ENCODE measurements at regions not wholly inside any gene's neighbourhood (a gene's known extent, or its start where the extent isn't known, plus 50 kb on each side); places are given as distances from the start of the nearest gene placed in this dataset.

GRCh38 chr7:42351316-42351935 is 114.4 kb upstream of the GLI3 start:
- intact Hi-C loops (cut with DNase I; ENCODE audit: low total_unique reads) = no loop called here
- Histone ChIP-seq H3K27ac (no peak overlapping the region), H3K4me1 (no peaks in the 10 kb centered on the region), H3K4me3 (no peak overlapping the region), H3K27me3 (no peaks in the 10 kb centered on the region), H3K9me3 (no peaks in the 10 kb centered on the region), H3K36me3 (ENCODE audit: low read depth, missing control alignments) (no peaks in the 10 kb centered on the region)
- TF ChIP-seq POLR2A (IDR thresholded peaks at IDR 0.05) = no peak
- no peak for TF ChIP-seq CTCF (IDR thresholded peaks at IDR 0.05)
- 59 to 75% methylated on average over 5 of the region's 5 CpGs for WGBS, 2 donors
- DNase-seq = no peak

GRCh38 chr7:42350801-42351200 is 113.8 kb upstream of the GLI3 start:
- WGBS, 2 donors = 62 to 73% methylated on average over 2 of the region's 2 CpGs
- Histone ChIP-seq H3K36me3 (ENCODE audit: low read depth, missing control alignments) (no peaks in the 10 kb centered on the region), H3K27ac (no peak overlapping the region), H3K4me1 (no peaks in the 10 kb centered on the region), H3K9me3 (no peaks in the 10 kb centered on the region), H3K4me3 (no peak overlapping the region), H3K27me3 (no peaks in the 10 kb centered on the region)
- no peak for DNase-seq
- intact Hi-C loops (cut with DNase I; ENCODE audit: low total_unique reads) = no loop called here
- TF ChIP-seq CTCF (IDR thresholded peaks at IDR 0.05) = no peak
- TF ChIP-seq POLR2A (IDR thresholded peaks at IDR 0.05) = no peak

- H3K4me3 ChIP-seq = no peak overlapping the region
- no peak for TF ChIP-seq CTCF (IDR thresholded peaks at IDR 0.05)
- TF ChIP-seq POLR2A (IDR thresholded peaks at IDR 0.05) = no peak
- no peaks in the 10 kb centered on the region for H3K9me3 ChIP-seq
- DNase-seq = no peak
- no peaks in the 10 kb centered on the region for H3K27me3 ChIP-seq
- WGBS, 2 donors = 68 to 78% methylated on average over 3 of the region's 3 CpGs
- no peaks in the 10 kb centered on the region for H3K36me3 ChIP-seq (ENCODE audit: low read depth, missing control alignments)
- intact Hi-C loops (cut with DNase I; ENCODE audit: low total_unique reads) = no loop called here
- no peaks in the 10 kb centered on the region for H3K4me1 ChIP-seq
- no peak overlapping the region for H3K27ac ChIP-seq
Observed at GRCh38 chr7:42348631-42349030, 111.6 kb upstream of the GLI3 start.

- no peaks in the 10 kb centered on the region for H3K4me1 ChIP-seq
- no peak for DNase-seq
- H3K27me3 ChIP-seq = no peaks in the 10 kb centered on the region
- no peak overlapping the region for H3K27ac ChIP-seq
- H3K9me3 ChIP-seq = no peaks in the 10 kb centered on the region
- intact Hi-C loops (cut with DNase I; ENCODE audit: low total_unique reads) = no loop called here
- no peak for TF ChIP-seq CTCF (IDR thresholded peaks at IDR 0.05)
- no peak for TF ChIP-seq POLR2A (IDR thresholded peaks at IDR 0.05)
- WGBS, 2 donors = 89 to 90% methylated on average over 1 of the region's 1 CpG
- no peaks in the 10 kb centered on the region for H3K36me3 ChIP-seq (ENCODE audit: low read depth, missing control alignments)
- H3K4me3 ChIP-seq = no peak overlapping the region
Observed at GRCh38 chr7:42348071-42348470, 111.1 kb upstream of the GLI3 start.

- Histone ChIP-seq H3K9me3 (no peaks in the 10 kb centered on the region), H3K27ac (no peak overlapping the region), H3K27me3 (no peaks in the 10 kb centered on the region), H3K4me1 (no peaks in the 10 kb centered on the region), H3K36me3 (ENCODE audit: low read depth, missing control alignments) (no peaks in the 10 kb centered on the region), H3K4me3 (no peak overlapping the region)
- no peak for DNase-seq
- TF ChIP-seq CTCF (IDR thresholded peaks at IDR 0.05) (no peak), POLR2A (IDR thresholded peaks at IDR 0.05) (no peak)
- intact Hi-C loops (cut with DNase I; ENCODE audit: low total_unique reads) = no loop called here
- 88 to 90% methylated on average over 4 of the region's 4 CpGs for WGBS, 2 donors
Observed at GRCh38 chr7:42347616-42348015, 110.6 kb upstream of the GLI3 start.
